ENCODE measurements at regions not wholly inside any gene's neighbourhood (a gene's known extent, or its start where the extent isn't known, plus 50 kb on each side); places are given as distances from the start of the nearest gene placed in this dataset.

DNA sequence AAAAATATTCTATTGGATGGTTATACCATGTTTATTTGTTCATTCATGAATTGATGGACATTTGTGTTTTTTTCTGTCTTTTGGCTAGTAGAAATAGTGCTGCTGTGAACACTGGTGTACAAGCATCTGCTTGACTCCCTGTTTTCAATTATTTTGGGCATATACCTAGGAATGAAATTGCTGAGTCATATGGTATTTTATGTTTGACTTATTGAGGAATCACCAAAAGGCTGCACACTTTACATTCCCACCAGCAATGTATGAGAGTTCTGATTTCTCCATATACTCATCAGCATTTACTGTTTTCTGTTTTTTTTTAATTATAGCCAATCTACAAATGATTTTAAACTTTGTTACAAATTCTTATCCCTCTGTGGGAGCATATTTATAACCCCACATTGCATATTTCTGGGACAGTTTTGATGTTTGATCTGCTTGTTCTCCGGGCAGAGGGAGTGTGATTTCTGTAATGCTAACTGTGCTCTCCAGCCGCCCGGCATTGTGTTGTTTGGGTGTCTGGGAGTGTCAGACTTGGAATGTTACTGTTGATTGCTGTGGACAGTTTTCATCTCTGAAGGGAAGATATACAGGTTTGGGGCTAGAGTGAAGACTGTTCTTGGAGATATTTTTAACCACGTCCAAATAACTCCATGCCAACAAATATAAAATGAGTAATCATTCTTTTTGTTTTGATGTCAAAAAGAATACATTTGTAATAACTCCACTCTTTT lies 60.5 kb upstream of the PGRMC2 start (continued):
- no peak for TF ChIP-seq ZNF362 (tag by site-specific recombination; IDR thresholded peaks at IDR 0.05)
- TF ChIP-seq ZNF768 (tag by site-specific recombination; IDR thresholded peaks at IDR 0.05), result no peak
- no peak for TF ChIP-seq ZNF521 (tag by site-specific recombination; IDR thresholded peaks at IDR 0.05)
- TF ChIP-seq ZNF426 (tag by site-specific recombination; IDR thresholded peaks at IDR 0.05), result no peak
- TF ChIP-seq ZNF274 (IDR thresholded peaks at IDR 0.05; ENCODE audit: low read length), result no peak
- TF ChIP-seq ZNF274 (tag by site-specific recombination; IDR thresholded peaks at IDR 0.05; ENCODE audit: borderline replicate concordance), result no peak
- TF ChIP-seq ZNF132 (tag by site-specific recombination; IDR thresholded peaks at IDR 0.05; ENCODE audit: borderline replicate concordance), result no peak
- TF ChIP-seq ZNF658 (tag by site-specific recombination; IDR thresholded peaks at IDR 0.05), result no peak
- no peak for TF ChIP-seq ZXDB (tag by site-specific recombination; IDR thresholded peaks at IDR 0.05)
- TF ChIP-seq ZNF16 (tag by site-specific recombination; IDR thresholded peaks at IDR 0.05; ENCODE audit: low read depth), result no peak
- TF ChIP-seq SCRT2 (tag by site-specific recombination; IDR thresholded peaks at IDR 0.05), result no peak

DNA sequence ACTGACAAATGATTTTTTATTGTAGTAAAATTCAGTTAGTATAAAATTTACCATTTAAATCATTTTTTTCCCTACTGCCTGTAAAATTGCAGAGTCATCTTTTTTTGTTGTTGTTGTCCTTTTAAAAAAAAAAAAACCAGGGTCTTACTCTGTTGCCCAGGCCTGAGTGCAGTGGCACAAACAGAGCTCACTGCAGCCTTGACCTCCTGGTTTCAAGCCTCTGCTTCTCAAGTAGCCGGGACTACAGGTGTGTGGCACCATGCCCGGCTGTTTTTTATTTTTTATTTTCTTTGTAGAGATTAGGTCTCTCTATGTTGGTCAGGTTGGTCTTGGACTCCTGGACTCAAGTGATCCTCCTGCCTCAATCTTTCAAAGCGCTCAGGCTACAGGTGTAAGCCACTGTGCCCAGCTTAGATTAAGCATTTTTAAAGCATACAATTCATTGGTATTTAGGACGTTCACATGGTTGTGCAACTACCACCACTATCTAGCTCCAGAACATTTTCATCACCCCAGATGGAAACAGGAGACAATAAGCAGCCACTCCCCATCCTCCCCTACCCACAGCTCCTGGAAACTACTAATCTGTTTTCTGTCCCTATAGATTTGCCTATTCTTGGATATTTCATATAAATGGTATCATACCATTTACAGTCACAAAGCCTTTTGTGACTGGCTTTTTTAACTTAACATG lies 59.7 kb upstream of the PGRMC2 start:
- H3K4me1 ChIP-seq (ENCODE audit: control insufficient read depth, insufficient read depth, low read length), result no peaks in the 10 kb centered on the region
- no peaks in the 10 kb centered on the region for H3K9me3 ChIP-seq (ENCODE audit: control insufficient read depth, insufficient read depth, low read depth, low read length)
- ChIA-PET POLR2A (no interaction called here), CTCF (interaction anchor here (0.7 kb wide), 1 partner anchor 489 kb away, joined by 3 read pairs; no protein-coding TSS in a partner anchor)
- TF ChIP-seq ZNF747 (tag by site-specific recombination; IDR thresholded peaks at IDR 0.05) (no peak), SALL2 (tag by site-specific recombination; IDR thresholded peaks at IDR 0.05; ENCODE audit: borderline replicate concordance) (no peak), ZNF701 (tag by site-specific recombination; IDR thresholded peaks at IDR 0.05) (no peak)
- H3K27ac ChIP-seq (ENCODE audit: extremely low read depth, low read depth, low read length), result no peak overlapping the region
- no peak overlapping the region for H3K4me3 ChIP-seq (ENCODE audit: low read depth, low read length)
- H3K36me3 ChIP-seq (ENCODE audit: control insufficient read depth in 2 of 2, insufficient read depth in 1 of 2, low read length in 2 of 2), result no peaks in the 10 kb centered on the region

DNA sequence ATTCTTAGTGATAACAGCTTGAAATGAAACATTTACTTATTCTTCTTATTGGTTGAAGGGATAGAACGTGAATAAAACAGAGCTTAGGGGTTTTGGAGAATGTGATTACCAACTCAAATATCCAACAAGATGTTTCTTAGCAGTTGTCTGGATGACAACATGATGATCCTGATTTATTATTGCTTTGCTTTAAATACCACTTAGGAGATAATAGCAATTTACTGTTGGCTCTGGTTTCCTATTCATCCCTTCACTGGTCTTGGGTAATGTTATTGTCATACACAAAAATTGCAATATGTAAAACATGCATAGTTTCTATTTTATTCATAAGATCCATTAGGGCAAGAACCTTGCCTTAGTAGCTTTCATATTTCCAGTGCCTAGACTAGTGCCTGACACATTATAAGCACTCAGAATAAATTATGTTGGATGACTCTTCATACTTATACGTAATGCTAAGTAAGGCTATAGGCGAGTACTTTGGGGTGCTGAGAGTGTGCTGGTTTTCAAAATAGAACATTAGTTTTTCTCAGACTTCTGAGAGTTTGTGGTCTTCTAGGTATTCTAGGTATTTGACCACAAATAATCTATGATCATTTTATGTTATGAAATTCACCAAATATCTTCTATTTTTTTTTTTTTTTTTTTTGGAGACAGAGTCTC lies 58.6 kb upstream of the PGRMC2 start:
- Histone ChIP-seq H3K4me1 (ENCODE audit: control insufficient read depth, insufficient read depth, low read length) (no peaks in the 10 kb centered on the region), H3K27ac (ENCODE audit: extremely low read depth, low read depth, low read length) (no peak overlapping the region), H3K9me3 (ENCODE audit: control insufficient read depth, insufficient read depth, low read depth, low read length) (no peaks in the 10 kb centered on the region), H3K36me3 (ENCODE audit: control insufficient read depth in 2 of 2, insufficient read depth in 1 of 2, low read length in 2 of 2) (no peaks in the 10 kb centered on the region), H3K4me3 (ENCODE audit: low read depth, low read length) (no peak overlapping the region)
- POLR2A ChIA-PET, result no interaction called here
- CTCF ChIA-PET, result no interaction called here
- no peak for TF ChIP-seq SP2 (tag by site-specific recombination; IDR thresholded peaks at IDR 0.05)
- no peak for TF ChIP-seq ZNF423 (tag by site-specific recombination; IDR thresholded peaks at IDR 0.05)
- TF ChIP-seq ZNF18 (tag by site-specific recombination; IDR thresholded peaks at IDR 0.05), result no peak
- no peak for TF ChIP-seq ZBTB6 (tag by site-specific recombination; IDR thresholded peaks at IDR 0.05)
- no peak for TF ChIP-seq ZBTB11 (tag by site-specific recombination; conservative IDR thresholded peaks at IDR 0.05; ENCODE audit: low read depth)
- TF ChIP-seq ZIC2 (tag by site-specific recombination; IDR thresholded peaks at IDR 0.05), result no peak
- TF ChIP-seq GLIS2 (tag by site-specific recombination; IDR thresholded peaks at IDR 0.05), result no peak
- no peak for TF ChIP-seq ZNF626 (tag by site-specific recombination; IDR thresholded peaks at IDR 0.05)
- no peak for TF ChIP-seq GLI2 (tag by site-specific recombination; IDR thresholded peaks at IDR 0.05; ENCODE audit: borderline replicate concordance, low read depth)
- TF ChIP-seq ZBTB1 (tag by site-specific recombination; IDR thresholded peaks at IDR 0.05), result no peak
- no peak for TF ChIP-seq PRDM1 (tag by site-specific recombination; IDR thresholded peaks at IDR 0.05)

Data from HEK293 (cell line).